ENCODE measurements at regions not wholly inside any gene's neighbourhood (a gene's known extent, or its start where the extent isn't known, plus 50 kb on each side); places are given as distances from the start of the nearest gene placed in this dataset.

- no peak for TF ChIP-seq NKRF (conservative IDR thresholded peaks at IDR 0.05)
- no peak for TF ChIP-seq NFYA (IDR thresholded peaks at IDR 0.05; ENCODE audit: borderline replicate concordance, low read depth, low read length)
- TF ChIP-seq SIN3A (IDR thresholded peaks at IDR 0.05; ENCODE audit: low read depth, low read length) = no peak
- no peak for TF ChIP-seq IRF5 (IDR thresholded peaks at IDR 0.05; ENCODE audit: borderline replicate concordance)
- TF ChIP-seq MEF2A (IDR thresholded peaks at IDR 0.05; ENCODE audit: insufficient read depth, low read depth, low read length) = no peak
- TF ChIP-seq BHLHE40 (IDR thresholded peaks at IDR 0.05; ENCODE audit: borderline replicate concordance in 1 of 2, low read depth in 2 of 2, low read length in 1 of 2) = no peak
- TF ChIP-seq SMARCA5 (IDR thresholded peaks at IDR 0.05) = no peak
- no TSS peak for BruUV-seq (replicated peaks)
- Histone ChIP-seq H3K9ac (ENCODE audit: control insufficient read depth, insufficient read depth, low read length) (no peak overlapping the region), H3K9me3 (replicated peaks; ENCODE audit: control insufficient read depth, insufficient read depth, low read length) (no peaks in the 10 kb centered on the region), H3K36me3 (ENCODE audit: control insufficient read depth in 2 of 2, insufficient read depth in 2 of 2, low read length in 1 of 2) (no peaks in the 10 kb centered on the region), H4K20me1 (ENCODE audit: control insufficient read depth, insufficient read depth) (no peaks in the 10 kb centered on the region), H3K27ac (ENCODE audit: control insufficient read depth, insufficient read depth) (no peak overlapping the region), H2AFZ (ENCODE audit: control insufficient read depth, low read depth, low read length) (no peak overlapping the region), H3K27me3 (replicated peaks in 1 of 2; ENCODE audit: control insufficient read depth in 2 of 2, insufficient read depth in 2 of 2, low read length in 1 of 2) (no peaks in the 10 kb centered on the region), H3K4me3 (no peak overlapping the region), H3K79me2 (ENCODE audit: control insufficient read depth, insufficient read depth, low read length) (no peaks in the 10 kb centered on the region), H3K4me2 (ENCODE audit: control insufficient read depth, insufficient read depth) (no peak overlapping the region), H3K4me1 (ENCODE audit: control insufficient read depth, insufficient read depth, low read length) (no peaks in the 10 kb centered on the region)
- 52% methylated on average over 4 of the region's 4 CpGs for WGBS (ENCODE audit: insufficient coverage, insufficient replicate concordance, low lambda C conversion rate, missing lambda C conversion rate)
- DNase-seq (ENCODE audit: low read depth, low spot score) (no peak), FAIRE-seq (no peak), ATAC-seq (no peak)
- ChIA-PET SMC1A (ENCODE audit: uncharacterized antibody, unreplicated experiment) (interaction anchor here (0.6 kb wide), 1 partner anchor 303 kb away, joined by 3 read pairs; no protein-coding TSS in a partner anchor), RAD21 (ENCODE audit: unreplicated experiment) (interaction anchor here (0.6 kb wide), 1 partner anchor 76 kb away, joined by 3 read pairs; no protein-coding TSS in a partner anchor), CTCF (interaction anchor here (1.0 to 1.1 kb wide), 2 partner anchors 12 to 13 kb away, joined by 4 read pairs; no protein-coding TSS in a partner anchor), POLR2A (no interaction called here)
- intact Hi-C loops (cut with micrococcal nuclease; ENCODE audit: unreplicated experiment) (no loop called here), in situ Hi-C loops (cut with MboI) (no loop called here)
Measured at GRCh38 chr7:21269021-21269420, 158.9 kb upstream of the SP4 start.
